Erythroblast (primary cell): ENCODE measurements at regions not wholly inside any gene's neighbourhood (a gene's known extent, or its start where the extent isn't known, plus 50 kb on each side); places are given as distances from the start of the nearest gene placed in this dataset.

Experiments used
- DNase-seq, 2 experiments: peaks; one replicate each; lab custom pipeline; 2025; lab: John Stamatoyannopoulos, UW
- GATA1 ChIP-seq: IDR thresholded peaks from 2 replicates; pipeline ENCODE4 v1.6.1; 2011; ENCODE audit warnings: low read depth, mild to moderate bottlenecking, control low read depth, low read length, moderate library complexity
- POLR2A ChIP-seq: IDR thresholded peaks from 2 replicates; pipeline ENCODE4 v1.6.1; 2011; ENCODE audit warnings: mild to moderate bottlenecking, low read length

DNA sequence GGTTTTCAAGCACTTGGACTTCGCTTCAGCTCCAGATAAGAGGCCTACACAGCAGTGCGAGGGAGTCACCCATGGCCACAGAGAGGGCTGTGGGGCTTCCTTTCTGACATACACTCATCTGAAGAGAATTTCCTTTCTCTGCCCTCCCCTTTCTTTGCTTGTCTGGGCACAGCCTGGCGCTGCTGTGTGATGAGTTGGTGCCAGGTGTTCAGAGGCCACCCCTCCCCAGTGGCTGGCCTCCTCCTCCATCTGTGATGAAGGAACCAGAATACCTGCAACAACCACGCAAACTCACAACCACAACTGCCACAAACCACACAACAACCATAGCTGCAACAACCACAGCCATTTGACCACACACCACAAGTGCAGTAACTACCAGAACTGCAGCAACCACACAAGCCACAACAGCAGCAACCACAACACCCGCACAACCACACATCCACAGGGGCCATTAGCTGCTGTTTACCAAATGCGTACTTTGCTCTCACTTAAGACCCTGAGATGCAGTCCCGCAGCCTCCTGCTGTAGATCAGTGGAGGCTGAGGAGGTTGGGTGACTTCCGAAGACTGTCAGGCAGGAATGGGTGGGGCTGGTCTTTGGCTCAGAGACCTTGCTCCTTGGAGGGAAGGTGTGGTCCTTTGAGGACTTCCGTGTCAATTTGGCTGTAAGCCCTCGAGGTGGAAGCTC is 71.1 kb downstream of the IER5 start:
- TF ChIP-seq POLR2A = no peak
- no peak for TF ChIP-seq GATA1
- no peak for DNase-seq

DNA sequence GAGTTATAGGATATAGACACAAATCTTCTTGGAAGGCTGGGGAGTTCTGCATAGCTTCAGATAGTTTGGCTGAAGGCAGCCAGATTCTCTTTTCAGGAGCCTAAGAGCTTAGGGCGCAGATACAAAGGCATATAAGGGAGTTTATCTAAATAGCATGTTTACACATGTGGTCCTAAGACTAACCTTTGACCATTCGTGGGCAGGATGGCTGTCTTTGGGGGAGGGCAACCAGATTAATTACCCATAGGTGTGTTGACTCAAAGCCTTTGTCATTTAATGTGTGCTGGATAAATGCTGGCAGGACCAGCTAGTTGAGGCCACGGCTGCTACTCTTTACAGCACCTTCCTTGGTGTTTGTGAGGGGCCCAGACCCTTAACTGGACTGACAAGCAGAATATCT is 71.8 kb downstream of the IER5 start:
- DNase-seq = no peak
- TF ChIP-seq POLR2A (no peak), GATA1 (no peak)

DNA sequence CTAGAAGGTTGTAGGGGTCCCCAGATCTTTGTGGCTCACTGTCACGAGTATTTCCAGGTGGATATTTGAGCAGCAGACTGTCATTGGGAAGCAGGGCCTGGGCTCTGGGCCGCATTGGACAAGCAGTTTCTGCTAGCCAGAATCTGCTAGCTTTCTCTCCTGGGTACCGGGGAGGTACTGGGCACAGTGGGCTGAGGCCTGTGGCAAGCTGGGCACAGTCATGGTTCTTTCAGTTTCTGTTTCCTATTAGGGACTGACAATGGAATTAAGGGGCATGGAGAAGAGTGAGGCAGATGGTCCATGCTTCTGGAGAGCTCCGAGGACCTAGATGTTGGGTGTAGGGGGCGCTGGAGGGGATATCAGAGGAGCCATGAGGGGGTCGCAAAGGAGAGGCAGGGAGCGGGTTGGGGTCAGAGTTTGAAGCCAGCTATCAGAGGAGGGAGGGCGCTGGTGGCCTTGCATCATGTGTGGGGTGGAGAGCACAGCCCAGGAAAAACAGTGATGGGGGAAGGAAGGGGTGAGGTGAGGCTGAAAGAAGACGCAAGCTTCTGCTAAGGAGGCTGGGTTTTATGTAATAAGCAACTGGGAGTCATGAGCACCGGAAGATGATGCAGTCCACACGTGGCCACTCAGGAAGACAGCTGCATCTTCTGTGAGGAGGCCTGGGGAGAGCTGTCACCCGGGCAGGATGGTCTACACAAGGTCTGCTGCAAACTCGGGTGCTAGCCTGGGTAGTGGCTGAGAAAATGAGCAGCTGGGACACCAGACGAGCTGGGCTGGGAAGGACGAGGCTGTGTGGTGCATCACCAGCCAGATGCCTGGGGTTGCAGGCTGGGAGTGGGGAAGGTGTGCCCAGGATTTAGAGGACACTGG is 72.7 kb downstream of the IER5 start:
- no peak for TF ChIP-seq POLR2A
- TF ChIP-seq GATA1 = no peak
- no peak for DNase-seq

DNA sequence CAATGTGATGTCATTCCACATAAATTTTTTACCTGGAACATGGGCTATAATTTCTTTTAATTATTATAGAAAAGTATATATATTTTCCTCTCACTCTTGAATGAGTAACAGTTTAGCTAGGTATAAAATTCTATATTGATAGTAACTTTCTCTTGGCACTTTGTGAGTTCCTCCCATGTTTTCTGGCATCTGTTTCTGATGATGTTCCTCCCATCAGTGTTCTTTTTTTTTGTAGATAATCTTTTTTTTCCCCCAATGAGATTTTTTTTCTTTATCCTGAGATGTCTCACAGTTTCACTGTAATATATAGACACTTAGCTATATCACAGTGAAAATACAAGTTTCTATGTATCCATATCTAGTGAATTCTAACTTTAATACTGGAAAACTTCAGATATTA is 75.2 kb downstream of the IER5 start:
- no peak for DNase-seq
- no peak for TF ChIP-seq GATA1
- TF ChIP-seq POLR2A = no peak

DNA sequence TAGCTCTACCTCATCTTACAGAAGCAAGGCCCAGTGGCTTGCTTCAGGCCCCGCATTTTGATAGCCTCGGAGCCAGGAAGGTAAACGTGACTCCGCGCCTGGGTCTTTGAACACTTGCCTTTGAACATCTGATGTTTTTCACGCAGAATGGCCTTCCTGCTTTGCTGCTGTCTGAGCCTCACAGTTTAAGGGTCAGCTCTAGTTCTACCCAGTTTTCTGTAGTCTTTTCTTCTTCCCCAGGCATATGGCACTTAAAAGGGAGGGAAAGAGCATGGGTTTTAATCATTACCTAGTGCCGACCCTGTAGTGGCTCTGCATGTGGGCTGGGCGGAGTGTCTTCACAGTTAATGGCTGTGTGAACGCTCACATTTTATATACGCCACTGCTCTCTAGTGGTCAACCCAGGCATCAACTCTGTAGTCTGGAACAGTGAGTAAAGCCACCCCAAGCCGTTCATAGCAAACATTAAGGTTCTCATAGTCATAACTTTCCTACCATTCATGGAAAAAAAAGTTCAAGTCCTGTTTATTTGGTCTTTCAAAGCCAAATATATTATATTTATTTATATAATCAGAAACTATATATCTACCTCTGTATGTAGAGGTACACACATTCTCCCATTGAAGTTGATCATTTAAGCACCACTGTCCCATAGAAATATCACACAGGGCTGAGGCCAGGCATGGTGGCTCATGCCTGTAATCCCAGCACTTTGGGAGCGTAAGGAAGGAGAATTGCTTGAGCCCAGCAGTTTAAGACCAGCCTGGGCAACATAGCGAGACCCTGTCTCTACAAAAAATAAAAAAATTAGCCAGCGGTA is 78.1 kb downstream of the IER5 start:
- TF ChIP-seq POLR2A (no peak), GATA1 (no peak)

DNA sequence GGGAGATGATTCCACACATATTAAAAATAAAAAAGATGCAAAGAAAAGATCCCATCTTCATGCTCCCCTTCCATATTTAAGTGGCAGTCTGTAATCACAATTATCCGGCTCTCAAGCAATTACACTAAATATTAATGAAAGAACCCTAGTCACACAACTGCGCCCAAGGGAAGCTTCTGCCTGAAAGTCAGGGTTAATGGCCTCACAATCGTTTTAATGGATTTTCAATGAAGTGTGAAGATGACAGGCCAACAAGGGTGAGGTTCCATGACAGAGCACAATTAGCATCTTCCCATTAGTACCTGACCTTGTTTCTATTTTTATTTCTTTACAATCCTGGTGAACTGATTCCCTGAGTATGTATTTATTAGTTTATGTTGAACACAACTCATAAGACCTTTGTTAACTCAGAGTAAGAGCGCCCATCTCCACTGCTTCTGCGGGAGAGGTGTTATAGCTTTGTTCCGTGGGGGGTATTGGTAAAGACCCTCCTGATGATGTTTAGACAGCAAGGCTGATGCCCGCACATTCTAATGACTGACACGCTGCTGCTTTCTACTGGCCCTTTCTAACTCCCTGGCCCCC is 80.9 kb downstream of the IER5 start:
- TF ChIP-seq POLR2A (no peak), GATA1 (no peak)

More for the DNA sequence above, 78.1 kb downstream of the IER5 start:
- peak; percentile 79 to 88 for DNase-seq

DNA sequence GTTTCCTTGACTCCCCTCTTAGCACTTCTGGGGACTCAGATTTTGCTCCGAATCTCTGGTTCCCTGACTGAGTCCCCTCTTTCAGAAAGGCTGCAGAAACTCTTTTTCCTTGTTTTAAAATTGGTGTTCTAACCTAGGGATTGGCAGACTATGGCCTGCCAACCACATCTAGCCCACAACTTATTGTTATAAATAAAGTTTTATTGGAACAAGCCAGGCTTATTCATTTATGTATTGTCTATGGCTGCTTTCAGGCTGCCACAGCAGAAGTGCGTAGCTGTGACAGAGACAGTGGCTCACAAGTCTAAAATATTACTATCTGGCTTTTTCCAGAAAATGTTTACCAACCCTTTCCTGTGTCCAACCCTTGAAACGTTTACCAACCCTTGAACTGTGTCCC is 81.7 kb downstream of the IER5 start:
- no peak for TF ChIP-seq POLR2A
- no peak for TF ChIP-seq GATA1
- no peak for DNase-seq

More for the DNA sequence above, 80.9 kb downstream of the IER5 start:
- no peak for DNase-seq

DNA sequence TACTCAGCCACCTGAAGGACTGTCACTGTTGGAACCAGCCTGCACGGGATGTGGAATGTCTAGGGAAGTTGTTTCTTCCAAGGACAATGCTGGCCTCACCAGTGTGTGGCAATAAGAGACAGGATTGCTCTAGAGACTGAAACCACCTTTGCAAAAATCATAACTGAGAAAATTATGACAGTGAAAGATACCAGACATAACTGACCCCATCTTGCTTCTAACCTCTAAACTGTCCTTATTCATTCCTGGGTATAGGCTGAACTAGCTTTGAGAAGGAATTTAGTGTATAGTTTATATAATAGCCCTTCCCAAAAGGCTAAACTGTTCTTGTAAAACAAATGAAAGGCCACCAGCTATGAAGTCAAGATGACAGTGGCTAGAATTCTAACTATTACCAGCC is 83.6 kb downstream of the IER5 start:
- no peak for DNase-seq
- no peak for TF ChIP-seq POLR2A
- TF ChIP-seq GATA1 = no peak

DNA sequence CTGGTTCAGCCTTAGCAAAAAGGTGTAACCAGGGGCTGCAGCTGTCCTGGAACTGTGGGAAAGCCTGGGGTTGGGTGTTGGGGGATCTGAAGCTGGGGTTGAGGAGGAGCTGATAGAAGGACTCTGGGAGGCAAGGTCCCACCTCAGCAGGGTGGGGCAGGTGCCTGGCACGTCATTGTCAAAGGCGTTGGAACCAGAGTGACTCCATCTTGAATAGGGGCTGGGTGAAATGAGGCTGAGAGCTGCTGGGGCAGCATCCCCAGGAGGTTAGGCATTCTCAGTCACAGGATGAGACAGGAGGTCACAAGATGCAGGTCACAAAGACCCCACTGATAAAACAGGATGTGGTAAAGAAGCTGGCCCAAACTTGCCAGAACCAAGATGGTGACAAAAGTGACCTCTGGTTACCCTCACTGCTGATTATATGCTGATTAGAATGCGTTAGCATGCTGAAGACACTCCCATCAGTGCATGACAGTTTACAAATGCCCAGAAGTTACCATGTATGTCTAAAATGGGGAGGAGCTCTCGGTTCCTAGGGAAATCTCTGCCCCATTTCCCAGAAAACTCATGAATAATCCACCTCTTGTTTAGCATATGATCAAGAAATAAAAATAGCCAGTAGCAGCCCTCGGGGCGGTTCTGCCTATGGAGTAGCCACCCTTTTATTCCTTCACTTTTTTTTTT is 85.4 kb downstream of the IER5 start:
- DNase-seq = peak in 1 of 2 experiments; percentile 20
- TF ChIP-seq GATA1 (no peak), POLR2A (no peak)

DNA sequence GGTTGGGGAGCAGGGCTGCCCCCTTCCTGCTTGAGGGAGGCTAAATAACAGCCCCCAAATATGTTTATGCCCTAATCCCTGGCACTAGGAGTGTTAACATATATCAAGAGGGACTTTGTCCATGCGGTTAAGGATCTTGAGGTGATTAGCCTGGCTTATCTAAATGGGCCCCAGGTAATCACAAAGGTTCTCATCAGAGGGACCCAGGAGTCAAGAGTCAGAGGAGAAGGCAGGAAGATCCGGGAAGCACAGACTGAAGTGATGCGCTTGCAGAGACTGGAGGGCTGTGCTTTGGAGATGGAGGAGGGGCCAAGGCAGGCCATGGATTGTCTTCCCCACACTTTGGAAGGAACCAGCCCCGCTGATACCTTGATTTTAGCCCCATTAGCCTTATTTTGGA is 86.4 kb downstream of the IER5 start:
- DNase-seq = no peak
- TF ChIP-seq GATA1 = no peak
- TF ChIP-seq POLR2A = no peak

DNA sequence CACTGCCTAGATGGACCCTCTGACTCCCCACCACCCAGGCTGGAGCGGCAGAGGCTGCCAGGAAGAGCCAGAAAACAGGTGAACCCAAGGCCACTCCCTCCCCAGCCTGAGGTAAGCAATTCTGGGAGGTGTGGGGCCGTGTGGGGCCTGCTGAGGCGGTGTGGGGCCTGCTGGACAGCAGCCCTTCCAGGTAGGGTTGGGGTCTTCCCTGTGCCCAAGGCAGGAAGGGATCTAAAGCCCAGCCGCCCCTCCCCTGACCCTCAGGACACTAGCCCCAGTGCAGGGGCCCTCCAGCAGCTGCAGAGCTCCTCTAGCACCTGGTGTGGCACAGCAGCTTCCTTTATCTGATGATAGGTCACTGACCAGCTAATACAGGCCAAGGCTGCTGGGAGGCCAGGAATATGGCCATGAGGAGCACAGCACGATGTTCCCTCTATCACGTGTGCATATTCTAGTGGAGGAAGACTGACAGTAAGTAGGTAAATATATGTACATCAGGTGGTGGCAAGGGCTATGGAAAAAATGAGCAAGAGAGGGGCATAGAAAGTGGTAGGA is 86.9 kb downstream of the IER5 start:
- TF ChIP-seq GATA1 (no peak), POLR2A (no peak)
- DNase-seq = no peak

DNA sequence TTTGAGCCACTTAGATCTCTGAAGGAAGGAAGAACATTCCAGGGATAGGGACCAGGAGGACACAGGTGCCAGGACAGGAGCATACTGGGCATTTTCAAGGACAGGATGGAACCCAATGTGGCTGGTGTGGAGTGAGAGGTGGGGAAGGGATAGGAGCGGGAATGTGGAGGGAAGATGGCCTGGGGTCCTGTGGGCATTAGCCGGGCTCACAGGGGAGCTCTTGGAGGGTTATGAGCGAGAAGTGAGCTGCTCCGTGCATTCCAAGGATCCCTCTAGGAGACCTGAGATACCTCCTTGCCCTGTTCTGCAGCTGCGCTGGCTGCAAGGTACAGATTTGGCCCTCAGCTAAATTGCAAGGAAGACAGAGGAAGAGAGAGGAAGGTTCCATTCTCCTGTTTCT is 87.5 kb downstream of the IER5 start:
- DNase-seq = no peak
- no peak for TF ChIP-seq GATA1
- no peak for TF ChIP-seq POLR2A
